Choroid plexus epithelial cell (primary cell): ENCODE measurements at regions not wholly inside any gene's neighbourhood (a gene's known extent, or its start where the extent isn't known, plus 50 kb on each side); places are given as distances from the start of the nearest gene placed in this dataset.

Experiments
- DNase-seq: peaks from one replicate; pipeline ENCODE4 v3.0.0-alpha.2; 2010; ENCODE audit warnings: low read depth
- H3K4me3 ChIP-seq: 2 replicates; pipeline ENCODE4 v1.5.1; 2011; ENCODE audit warnings: low read depth, mild to moderate bottlenecking, control low read depth, low read length, moderate library complexity
- TF ChIP-seq, protein P1 (sequence below): conservative IDR thresholded peaks from 2 replicates; pipeline ENCODE4 v1.5.1; 2011; ENCODE audit warnings: low read depth, mild to moderate bottlenecking, control low read depth, inconsistent platforms, low read length, moderate library complexity

DNA sequence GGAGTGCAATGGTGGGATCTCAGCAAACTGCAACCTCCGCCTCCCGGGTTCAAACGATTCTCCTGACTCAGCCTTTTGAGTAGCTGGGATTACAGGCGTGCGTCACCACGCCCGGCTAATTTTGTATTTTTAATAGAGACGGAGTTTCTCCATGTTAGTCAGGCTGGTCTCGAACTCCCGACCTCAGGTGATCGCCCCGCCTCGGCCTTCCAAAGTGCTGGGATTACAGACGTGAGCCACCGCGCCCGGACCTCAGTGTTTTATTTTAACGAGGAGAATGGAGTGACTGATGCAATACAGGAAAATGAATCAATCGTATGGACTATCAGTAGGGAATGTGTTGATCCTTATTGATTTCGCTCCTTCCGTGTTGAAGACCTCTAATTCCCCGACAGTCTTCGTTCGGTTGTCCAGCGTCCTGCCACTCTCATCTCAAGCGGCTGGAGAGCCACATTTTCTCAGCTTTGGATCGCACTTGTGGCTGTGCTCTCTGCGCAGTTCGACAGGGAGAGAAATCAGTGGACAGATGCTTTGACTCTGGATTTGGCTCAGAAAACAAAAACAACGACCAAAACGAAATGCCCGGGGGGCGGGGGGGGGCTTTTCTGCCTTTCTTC lies 166.2 kb downstream of the TRIM27 start:
- TF ChIP-seq, protein P1, sequence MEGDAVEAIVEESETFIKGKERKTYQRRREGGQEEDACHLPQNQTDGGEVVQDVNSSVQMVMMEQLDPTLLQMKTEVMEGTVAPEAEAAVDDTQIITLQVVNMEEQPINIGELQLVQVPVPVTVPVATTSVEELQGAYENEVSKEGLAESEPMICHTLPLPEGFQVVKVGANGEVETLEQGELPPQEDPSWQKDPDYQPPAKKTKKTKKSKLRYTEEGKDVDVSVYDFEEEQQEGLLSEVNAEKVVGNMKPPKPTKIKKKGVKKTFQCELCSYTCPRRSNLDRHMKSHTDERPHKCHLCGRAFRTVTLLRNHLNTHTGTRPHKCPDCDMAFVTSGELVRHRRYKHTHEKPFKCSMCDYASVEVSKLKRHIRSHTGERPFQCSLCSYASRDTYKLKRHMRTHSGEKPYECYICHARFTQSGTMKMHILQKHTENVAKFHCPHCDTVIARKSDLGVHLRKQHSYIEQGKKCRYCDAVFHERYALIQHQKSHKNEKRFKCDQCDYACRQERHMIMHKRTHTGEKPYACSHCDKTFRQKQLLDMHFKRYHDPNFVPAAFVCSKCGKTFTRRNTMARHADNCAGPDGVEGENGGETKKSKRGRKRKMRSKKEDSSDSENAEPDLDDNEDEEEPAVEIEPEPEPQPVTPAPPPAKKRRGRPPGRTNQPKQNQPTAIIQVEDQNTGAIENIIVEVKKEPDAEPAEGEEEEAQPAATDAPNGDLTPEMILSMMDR, result no peak
- peak overlapping the region; percentile 31 for H3K4me3 ChIP-seq
- DNase-seq, result peak; percentile 12

DNA sequence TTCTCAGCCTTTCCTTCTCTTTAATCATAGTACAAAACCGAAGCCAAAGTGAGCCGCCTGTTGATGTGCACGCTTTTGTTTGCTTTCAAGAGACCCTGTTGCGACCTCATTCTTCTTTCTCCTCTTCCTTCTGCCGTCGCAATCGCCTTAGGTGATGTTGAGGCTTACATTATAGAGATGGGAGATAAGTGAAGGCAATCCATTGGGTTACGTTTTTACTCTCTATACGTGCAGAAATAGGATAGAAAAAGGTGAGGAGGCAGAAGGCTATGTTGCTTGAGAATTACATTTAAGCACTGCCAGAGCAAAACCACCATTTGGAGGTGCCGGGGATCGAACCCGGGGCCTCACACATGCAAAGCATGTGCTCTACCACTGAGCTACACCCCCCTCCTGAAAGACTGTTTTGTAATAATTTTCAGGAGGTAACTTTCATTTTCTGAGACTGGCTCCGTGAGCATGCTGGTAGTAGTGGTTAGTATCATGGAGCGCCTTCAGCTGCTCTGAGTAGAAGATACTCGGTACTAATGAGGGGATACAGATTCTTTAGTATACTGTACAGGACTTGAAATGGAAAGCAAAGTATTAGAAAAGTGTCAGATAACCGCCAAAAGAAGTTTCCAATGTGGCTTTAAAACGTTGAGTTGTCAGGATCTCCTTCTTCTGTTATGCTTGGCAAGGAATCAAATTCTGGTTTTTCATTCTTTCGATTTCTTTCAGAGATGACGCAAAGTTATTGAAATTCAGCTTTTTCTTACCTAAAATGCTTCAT lies 165.6 kb downstream of the TRIM27 start:
- peak overlapping the region; percentile 31 for H3K4me3 ChIP-seq
- DNase-seq, result peak; percentile 80
- TF ChIP-seq, protein P1, result no peak

DNA sequence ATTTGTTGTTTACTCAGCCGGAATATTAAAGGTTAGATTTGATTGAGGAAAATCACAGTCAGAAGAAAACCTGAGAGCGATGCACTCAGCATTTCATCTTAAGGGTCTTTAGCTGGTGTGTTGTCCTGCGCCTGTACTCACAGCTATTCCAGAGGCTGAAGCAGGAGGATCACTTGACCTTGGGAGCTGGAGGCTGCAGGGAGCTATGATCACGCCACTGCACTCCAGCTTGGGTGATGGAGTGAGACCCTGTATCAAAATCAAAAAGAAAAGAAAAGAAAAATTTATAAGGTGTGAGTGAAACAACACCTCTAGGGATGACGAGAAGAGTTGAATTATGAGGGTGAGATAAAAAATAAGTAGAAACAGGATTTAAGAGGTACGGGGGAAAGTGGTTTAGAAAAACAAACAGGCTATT lies 165.0 kb downstream of the TRIM27 start:
- TF ChIP-seq, protein P1, result no peak
- no peak for DNase-seq
- no peak overlapping the region for H3K4me3 ChIP-seq

DNA sequence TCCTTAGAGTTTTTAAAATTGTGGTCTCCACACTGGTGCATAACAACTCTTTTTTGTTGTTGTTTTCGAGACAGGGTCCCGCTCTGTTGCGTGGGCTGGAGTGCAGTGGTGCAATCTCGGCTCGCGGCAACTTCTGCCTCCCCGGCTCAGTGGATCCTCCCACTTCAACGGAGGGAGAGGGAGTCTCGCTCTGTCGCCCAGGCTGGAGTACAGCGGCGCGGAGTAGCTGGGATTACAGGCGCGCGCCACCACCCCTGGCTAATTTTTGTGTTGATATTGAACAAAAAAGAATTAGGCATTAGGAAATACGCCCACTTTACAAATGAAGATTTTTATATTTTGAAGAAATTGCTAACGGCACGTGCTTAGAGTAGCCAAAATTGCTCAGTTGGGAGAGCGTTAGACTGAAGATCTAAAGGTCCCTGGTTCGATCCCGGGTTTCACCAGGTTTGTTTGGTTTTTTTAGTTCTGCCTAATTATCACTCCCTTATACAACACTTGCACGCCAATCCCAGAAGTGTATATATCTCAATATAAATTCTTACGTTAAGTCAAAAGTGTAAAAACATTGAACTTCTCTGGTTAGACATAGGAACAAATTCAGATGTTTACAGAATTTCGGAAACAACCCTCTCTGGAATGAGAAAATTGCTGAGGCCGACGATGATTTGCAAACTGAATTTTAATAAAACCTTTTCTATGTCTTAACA lies 159.6 kb downstream of the TRIM27 start:
- DNase-seq, result no peak
- TF ChIP-seq, protein P1, result no peak
- H3K4me3 ChIP-seq, result no peak overlapping the region

DNA sequence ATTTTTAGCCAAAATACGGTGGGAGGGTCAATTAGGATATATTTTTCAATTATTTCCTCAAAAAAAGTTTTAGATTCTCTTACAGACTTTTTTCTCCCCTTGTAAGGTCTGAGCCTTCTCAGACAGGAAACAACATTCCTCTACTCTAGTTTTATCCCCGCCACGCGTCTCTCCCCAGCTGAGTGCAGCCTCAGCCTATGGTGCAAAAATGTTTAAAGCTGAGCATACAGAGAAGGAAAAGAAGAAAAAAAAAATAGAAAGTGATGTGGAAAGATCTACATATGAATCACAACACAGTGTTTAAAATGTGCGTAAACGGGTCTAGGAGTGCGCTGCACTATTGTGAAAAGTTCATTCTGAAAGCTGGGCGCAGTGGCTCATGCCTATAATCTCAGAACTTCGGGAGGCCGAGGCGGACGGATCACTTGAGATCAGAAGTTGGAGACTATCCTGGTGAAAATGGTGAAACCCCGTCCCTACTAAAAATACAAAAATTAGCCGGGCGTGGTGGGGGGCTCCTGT lies 159.0 kb downstream of the TRIM27 start:
- DNase-seq, result no peak
- no peak overlapping the region for H3K4me3 ChIP-seq
- TF ChIP-seq, protein P1, result no peak

DNA sequence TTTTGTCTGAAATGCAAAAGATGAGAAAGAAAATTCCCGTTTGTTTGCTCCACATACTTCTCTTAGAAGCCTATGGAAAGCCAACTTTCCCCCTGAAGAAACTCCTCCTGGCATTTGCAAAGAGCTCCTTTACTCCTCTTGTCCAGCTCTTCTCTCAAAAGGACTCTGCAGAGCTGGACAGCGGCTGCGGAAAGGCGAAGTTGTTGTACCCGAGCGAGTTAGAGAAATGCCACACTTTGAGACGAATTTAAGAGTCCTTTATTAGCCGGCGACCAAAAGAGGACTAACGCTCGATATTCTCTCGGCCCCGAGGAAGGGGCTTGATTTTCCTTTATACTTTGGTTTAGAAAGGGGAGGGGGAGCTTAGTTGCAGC lies 157.8 kb downstream of the TRIM27 start:
- DNase-seq, result no peak
- no peak overlapping the region for H3K4me3 ChIP-seq
- TF ChIP-seq, protein P1, result no peak
